B cell (primary cell): ENCODE measurements at regions not wholly inside any gene's neighbourhood (a gene's known extent, or its start where the extent isn't known, plus 50 kb on each side); places are given as distances from the start of the nearest gene placed in this dataset.

Experiments used
- ATAC-seq: fragments of 200-7000 bp; cut with Tn5 transposase; one replicate; pipeline ENCODE4 v1.10.0; 2021; ENCODE audit warnings: low read depth, mild to moderate bottlenecking, moderate number of reproducible peaks, moderate library complexity
- CTCF ChIA-PET: fragments of 350-600 bp; sonication (Branson Sonifier 250); formaldehyde crosslinking; loops from one replicate; lab custom pipeline; 2021; ENCODE audit warnings: antibody characterized with exemption, inconsistent platforms; lab: Charles Lee
- POLR2A ChIA-PET: fragments of 350-600 bp; sonication (Branson Sonifier 250); formaldehyde crosslinking; loops from one replicate; lab custom pipeline; 2021; ENCODE audit warnings: antibody characterized with exemption; lab: Charles Lee
- DNase-seq: peaks from one replicate; pipeline ENCODE4 v3.0.0; 2013
- H2AFZ ChIP-seq: 2 replicates; pipeline ENCODE4 v1.6.1; 2012; ENCODE audit warnings: mild to moderate bottlenecking, low read depth, low read length; ENCODE audit not compliant: insufficient read depth, poor library complexity, severe bottlenecking
- H3K27ac ChIP-seq, 2 donors: 1 replicate in 1 of 2; 2 replicates in 1 of 2; pipeline ENCODE4 v1.5.1; 2012 to 2013; ENCODE audit warnings: low read length in 2 of 2, mild to moderate bottlenecking in 2 of 2, moderate library complexity in 1 of 2
- H3K27me3 ChIP-seq, 4 experiments: fragments of 200-600 bp in 1 of 4; sonication (generic) in 1 of 4; replicated peaks in 1 of 4; 1 replicate in 2 of 4; 2 replicates in 2 of 4; pipeline versions ENCODE4 v1.6.1 to v1.7.0; 2013 to 2016; ENCODE audit warnings: low read length in 3 of 4, mild to moderate bottlenecking in 2 of 4, mixed read lengths in 1 of 4, moderate library complexity in 1 of 4; ENCODE audit not compliant: insufficient read depth in 4 of 4, control insufficient read depth in 3 of 4; ENCODE audit errors: control extremely low read depth in 1 of 4
- H3K36me3 ChIP-seq, 2 experiments: replicated peaks in 1 of 2; 1 replicate in 1 of 2; 2 replicates in 1 of 2; pipeline versions ENCODE4 v1.6.1 to v1.7.1; 2013; ENCODE audit warnings: low read length in 1 of 2; ENCODE audit not compliant: insufficient read depth in 2 of 2, control insufficient read depth in 1 of 2; ENCODE audit errors: control extremely low read depth in 1 of 2, extremely low read depth in 1 of 2
- H3K4me1 ChIP-seq, 2 donors: fragments of 200-600 bp in 1 of 2; sonication (generic) in 1 of 2; 1 replicate in 1 of 2; 2 replicates in 1 of 2; pipeline versions ENCODE4 v1.5.1 to v1.6.1; 2013 to 2017; ENCODE audit warnings: low read length in 2 of 2; ENCODE audit not compliant: control insufficient read depth in 2 of 2, insufficient read depth in 2 of 2
- H3K4me2 ChIP-seq: replicated peaks from 2 replicates; pipeline ENCODE3; 2012; ENCODE audit warnings: mild to moderate bottlenecking, low read depth, low read length; ENCODE audit not compliant: poor library complexity, severe bottlenecking
- H3K4me3 ChIP-seq, 5 experiments: fragments of 200-600 bp in 1 of 5; sonication (generic) in 1 of 5; 1 replicate in 3 of 5; 2 replicates in 2 of 5; pipeline versions ENCODE4 v1.5.1 to v1.7.0; 2011 to 2016; ENCODE audit warnings: low read length in 4 of 5, mild to moderate bottlenecking in 4 of 5, low read depth in 2 of 5, control low read depth in 1 of 5, moderate library complexity in 1 of 5; ENCODE audit not compliant: insufficient read depth in 1 of 5; ENCODE audit errors: control extremely low read depth in 1 of 5, extremely low read depth in 1 of 5
- H3K79me2 ChIP-seq: fragments of 200-600 bp; sonication (generic); one replicate; pipeline ENCODE4 v1.6.0; 2016; ENCODE audit warnings: low read length; ENCODE audit not compliant: control insufficient read depth, insufficient read depth
- H3K9ac ChIP-seq: fragments of 200-600 bp; sonication (generic); 2 replicates; pipeline ENCODE4 v1.6.1; 2017; ENCODE audit warnings: mild to moderate bottlenecking, low read length, moderate library complexity
- H3K9me3 ChIP-seq, 3 donors: one replicate each; pipeline versions ENCODE4 v1.6.1 to v1.7.1; 2013; ENCODE audit warnings: low read length in 2 of 3; ENCODE audit not compliant: control insufficient read depth in 2 of 3, insufficient read depth in 1 of 3; ENCODE audit errors: control extremely low read depth in 1 of 3
- H4K20me1 ChIP-seq: 2 replicates; pipeline ENCODE4 v1.6.0; 2012; ENCODE audit warnings: mild to moderate bottlenecking, low read length; ENCODE audit not compliant: insufficient read depth, control insufficient read depth, poor library complexity, severe bottlenecking
- H3K27ac Mint-ChIP-seq: one replicate; pipeline ENCODE4 v1.8.0; 2021; ENCODE audit warnings: mixed read lengths
- H3K27me3 Mint-ChIP-seq: one replicate; pipeline ENCODE4 v1.8.0; 2021; ENCODE audit warnings: mixed read lengths
- H3K4me1 Mint-ChIP-seq: one replicate; pipeline ENCODE4 v1.8.0; 2021; ENCODE audit warnings: mixed read lengths
- H3K4me3 Mint-ChIP-seq: one replicate; pipeline ENCODE4 v1.8.0; 2021; ENCODE audit warnings: mixed read lengths
- H3K9me3 Mint-ChIP-seq: one replicate; pipeline ENCODE4 v1.8.0; 2022; ENCODE audit warnings: mixed read lengths; ENCODE audit not compliant: insufficient read depth
- CTCF ChIP-seq: fragments of 200-600 bp; IDR thresholded peaks from one replicate; pipeline ENCODE4 v1.8.0; 2022; ENCODE audit warnings: antibody characterized with exemption, mild to moderate bottlenecking
- EZH2 ChIP-seq: IDR thresholded peaks from 2 replicates; pipeline ENCODE4 v1.6.1; 2012; ENCODE audit warnings: borderline replicate concordance, low read depth, mild to moderate bottlenecking, moderate library complexity, low read length; ENCODE audit not compliant: insufficient read depth, poor library complexity, severe bottlenecking
- WGBS: methylation state at CpG from one replicate; pipeline ENCODE4 v1.1.5; 2013; ENCODE audit warnings: missing lambda C conversion rate; ENCODE audit not compliant: insufficient coverage; 5-methylcytosine and 5-hydroxymethylcytosine counted together
- intact Hi-C: fragments of 100-400 bp; cut with micrococcal nuclease; formaldehyde crosslinking; loops from one replicate; pipeline ENCODE4 v1.10.0; 2022

- WGBS = no CpG with 5 or more reads among the region's 2 CpGs
- no peaks in the 10 kb centered on the region for H3K4me1 Mint-ChIP-seq
- H3K27me3 ChIP-seq = peaks cover 0 to under 1% (median 0%) of the 10 kb centered on the region in 4 experiments
- no peak overlapping the region for H3K27ac ChIP-seq
- no peak overlapping the region for H3K27ac Mint-ChIP-seq
- intact Hi-C loops = no loop called here
- no peak overlapping the region for H3K4me2 ChIP-seq
- no peak for DNase-seq
- no peaks in the 10 kb centered on the region for H3K79me2 ChIP-seq
- H3K4me1 ChIP-seq = no peaks in the 10 kb centered on the region
- ChIA-PET CTCF (no interaction called here), POLR2A (no interaction called here)
- H3K9ac ChIP-seq = no peak overlapping the region
- no peak for TF ChIP-seq EZH2
- no peak for TF ChIP-seq CTCF
- H3K27me3 Mint-ChIP-seq = no peaks in the 10 kb centered on the region
- ATAC-seq = no peak
- H3K9me3 ChIP-seq = no peaks in the 10 kb centered on the region
- H3K9me3 Mint-ChIP-seq = no peaks in the 10 kb centered on the region
- H2AFZ ChIP-seq = no peak overlapping the region
- no peak overlapping the region for H3K4me3 ChIP-seq
- H3K36me3 ChIP-seq = no peaks in the 10 kb centered on the region
- H3K4me3 Mint-ChIP-seq = no peak overlapping the region
- H4K20me1 ChIP-seq = no peaks in the 10 kb centered on the region
Observed at GRCh38 chr7:10734595-10734994, 239.1 kb upstream of the PHF14 start.

GRCh38 chr7:10739401-10739800 is 234.3 kb upstream of the PHF14 start:
- TF ChIP-seq CTCF = no peak
- no peak for TF ChIP-seq EZH2
- no peak overlapping the region for H3K9ac ChIP-seq
- H3K36me3 ChIP-seq = no peaks in the 10 kb centered on the region
- intact Hi-C loops = no loop called here
- ATAC-seq = no peak
- Mint-ChIP-seq H3K4me1 (no peaks in the 10 kb centered on the region), H3K27ac (no peak overlapping the region), H3K27me3 (no peaks in the 10 kb centered on the region), H3K4me3 (no peak overlapping the region), H3K9me3 (no peaks in the 10 kb centered on the region)
- no peaks in the 10 kb centered on the region for H4K20me1 ChIP-seq
- POLR2A ChIA-PET = no interaction called here
- 95% methylated on average over 3 of the region's 4 CpGs for WGBS
- H3K4me1 ChIP-seq = no peaks in the 10 kb centered on the region
- H3K4me2 ChIP-seq = no peak overlapping the region
- no peak overlapping the region for H3K27ac ChIP-seq
- CTCF ChIA-PET = no interaction called here
- no peak for DNase-seq
- H3K9me3 ChIP-seq = peaks cover 0 to 3% (median 0%) of the 10 kb centered on the region in 3 donors
- no peak overlapping the region for H3K4me3 ChIP-seq
- no peaks in the 10 kb centered on the region for H3K79me2 ChIP-seq
- no peak overlapping the region for H2AFZ ChIP-seq
- H3K27me3 ChIP-seq = peaks cover 0 to 2% (median 0%) of the 10 kb centered on the region in 4 experiments
